Jurkat, Clone E6-1 (cell line): ENCODE measurements at regions not wholly inside any gene's neighbourhood (a gene's known extent, or its start where the extent isn't known, plus 50 kb on each side); places are given as distances from the start of the nearest gene placed in this dataset.

ENCODE experiments used
- DNase-seq: peaks from one replicate; pipeline ENCODE4 v3.0.0-alpha.2; 2011; ENCODE audit warnings: low read depth, low spot score
- H3K4me3 ChIP-seq: 2 replicates; pipeline ENCODE4 v1.5.1; 2011; ENCODE audit warnings: mild to moderate bottlenecking, low read length, control low read depth, moderate library complexity

DNA sequence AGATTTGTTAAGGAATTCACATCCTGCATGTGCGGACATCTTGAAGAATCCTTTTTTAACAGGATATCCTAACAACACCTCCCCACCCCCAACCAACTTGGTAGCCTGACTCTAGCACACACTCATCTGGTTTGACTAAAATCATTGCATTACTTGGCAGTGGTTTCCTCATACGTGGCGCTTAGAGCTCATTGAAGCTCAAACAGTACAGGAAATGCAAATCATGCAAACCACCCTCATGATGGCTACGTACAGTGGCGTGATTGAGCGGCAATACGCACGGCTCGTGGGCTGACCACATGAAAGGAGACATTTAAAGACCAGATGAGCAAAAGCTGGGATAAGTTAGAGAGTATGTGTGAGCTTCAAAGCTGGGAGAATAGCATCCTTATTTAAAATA is 336.2 kb downstream of the ZEB2 start:
- no peak overlapping the region; the same call in 1 of the 2 replicates for H3K4me3 ChIP-seq
- DNase-seq = peak; percentile 96

DNA sequence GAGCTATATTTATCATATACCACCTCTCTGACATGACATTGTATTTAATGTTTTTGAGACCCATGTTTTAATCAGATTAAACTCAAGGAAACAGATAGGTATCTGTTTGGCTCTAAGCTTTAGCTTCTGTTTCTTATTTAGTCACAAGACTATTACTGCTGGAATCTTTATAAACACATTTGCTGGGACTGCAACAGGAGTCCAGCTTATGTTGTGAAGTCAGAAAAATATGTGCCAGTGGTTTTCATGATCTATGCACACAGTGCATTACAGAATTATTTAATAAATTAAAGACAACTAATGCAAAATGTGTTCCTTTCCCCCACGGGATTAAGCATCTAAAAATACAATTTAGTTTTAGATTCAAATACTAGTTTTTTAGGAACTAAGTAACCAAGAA is 338.9 kb downstream of the ZEB2 start:
- no peak for DNase-seq
- no peak overlapping the region for H3K4me3 ChIP-seq

DNA sequence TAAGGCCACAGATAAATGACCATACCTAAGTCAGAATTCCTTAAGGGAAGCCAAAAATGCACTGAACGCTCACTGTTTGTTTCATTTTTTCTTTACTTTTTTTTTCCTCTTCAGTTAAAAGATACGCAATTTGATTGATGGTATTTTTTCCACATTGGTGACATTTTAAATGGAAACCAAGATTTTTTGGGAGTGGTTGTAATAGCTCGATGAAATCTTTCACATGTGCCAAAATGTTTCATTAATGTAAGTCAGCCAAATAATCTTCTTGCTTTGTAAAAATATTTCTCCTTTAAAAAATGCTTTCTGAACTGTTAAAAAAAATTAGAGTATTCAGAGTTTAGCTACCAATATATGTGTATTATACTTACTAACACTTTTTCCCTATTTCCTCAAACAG is 339.8 kb downstream of the ZEB2 start:
- no peak overlapping the region for H3K4me3 ChIP-seq
- no peak for DNase-seq

DNA sequence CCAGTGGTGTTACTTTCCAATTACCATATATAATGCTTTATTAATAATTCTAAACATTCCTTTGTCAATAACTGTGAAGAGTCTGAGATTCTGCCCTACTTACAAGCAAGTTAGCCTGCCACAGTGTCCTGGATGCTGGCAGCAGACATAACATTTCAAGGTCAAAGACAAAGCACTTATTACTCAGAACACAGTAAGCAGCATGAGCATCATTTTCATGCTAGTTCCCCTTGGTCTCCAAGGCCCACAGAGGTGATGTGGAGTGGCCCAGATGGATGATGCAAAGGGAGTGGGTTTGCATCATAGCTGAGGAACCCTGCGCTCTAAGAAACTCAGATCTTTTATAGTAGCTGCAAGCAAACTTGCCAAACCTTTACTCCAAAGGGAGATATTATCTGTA is 349.7 kb downstream of the ZEB2 start:
- H3K4me3 ChIP-seq = no peak overlapping the region
- DNase-seq = no peak

DNA sequence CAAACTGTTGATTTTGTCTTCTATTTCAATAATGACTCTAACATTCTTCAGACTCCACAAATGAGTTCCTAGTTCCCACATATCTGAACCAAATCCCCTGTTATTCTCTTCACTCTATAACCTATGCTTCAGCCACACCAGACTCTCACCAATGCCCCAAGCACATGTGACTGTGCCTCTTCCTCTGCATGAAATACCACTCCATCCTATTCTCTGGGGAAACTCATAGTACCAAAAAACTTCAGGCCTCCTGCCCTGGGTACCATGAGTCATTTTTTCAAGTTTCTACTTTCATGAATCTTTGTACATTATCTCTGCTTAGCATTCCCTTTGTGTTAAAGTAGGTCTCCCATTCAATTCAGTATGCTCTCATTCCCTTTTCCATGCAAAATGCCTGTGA is 353.2 kb downstream of the ZEB2 start:
- DNase-seq = no peak

DNA sequence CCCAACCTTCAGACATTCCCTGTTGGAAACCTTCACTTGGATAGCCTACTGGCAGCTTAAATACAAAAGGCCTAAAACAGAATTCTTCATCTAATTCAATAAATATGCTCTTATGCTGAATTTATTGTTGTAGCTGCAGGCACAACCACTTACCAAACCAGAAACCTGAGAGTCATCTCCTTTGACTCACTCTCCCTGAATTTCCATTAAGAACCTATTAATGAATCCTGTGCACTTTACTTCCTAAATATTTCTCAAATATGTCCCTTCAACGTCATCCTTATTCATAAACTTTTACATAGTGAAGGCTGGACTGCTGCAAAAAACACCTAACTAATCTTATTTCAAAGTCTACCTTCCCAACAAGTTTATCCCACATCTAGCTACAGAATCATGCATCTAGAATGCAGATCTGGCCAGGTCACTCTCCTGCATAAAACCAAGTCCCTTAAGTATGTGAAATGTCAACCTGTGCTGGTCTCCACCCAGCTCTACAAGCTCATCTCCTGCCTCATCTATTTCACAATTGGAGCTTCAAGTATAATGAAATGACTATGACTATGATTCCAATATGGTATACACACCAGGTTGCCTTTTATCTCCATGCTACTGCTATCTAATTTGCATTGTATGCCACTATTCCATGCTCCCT is 354.2 kb downstream of the ZEB2 start:
- DNase-seq = no peak

More for the DNA sequence above, 353.2 kb downstream of the ZEB2 start:
- no peak overlapping the region for H3K4me3 ChIP-seq

DNA sequence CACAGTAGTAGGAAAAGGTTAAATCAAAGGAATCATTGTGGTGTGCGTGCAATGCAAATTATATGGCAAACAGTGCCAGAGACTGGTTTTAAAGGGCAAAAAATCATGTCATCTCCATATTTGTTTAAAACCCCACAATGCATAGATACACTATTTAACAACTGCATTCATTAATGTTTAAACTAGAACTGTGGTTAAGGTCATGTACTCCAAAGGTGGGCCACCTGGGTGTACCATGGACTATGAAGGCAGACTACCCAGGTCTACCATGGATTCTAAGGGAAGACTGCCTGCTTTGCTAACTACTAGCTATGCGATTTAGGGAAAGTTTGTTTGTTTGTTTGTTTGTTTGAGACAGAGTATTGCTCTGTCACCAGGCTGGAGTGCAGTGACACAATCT is 356.3 kb downstream of the ZEB2 start:
- no peak for DNase-seq
- no peak overlapping the region for H3K4me3 ChIP-seq

More for the DNA sequence above, 354.2 kb downstream of the ZEB2 start:
- no peak overlapping the region for H3K4me3 ChIP-seq

DNA sequence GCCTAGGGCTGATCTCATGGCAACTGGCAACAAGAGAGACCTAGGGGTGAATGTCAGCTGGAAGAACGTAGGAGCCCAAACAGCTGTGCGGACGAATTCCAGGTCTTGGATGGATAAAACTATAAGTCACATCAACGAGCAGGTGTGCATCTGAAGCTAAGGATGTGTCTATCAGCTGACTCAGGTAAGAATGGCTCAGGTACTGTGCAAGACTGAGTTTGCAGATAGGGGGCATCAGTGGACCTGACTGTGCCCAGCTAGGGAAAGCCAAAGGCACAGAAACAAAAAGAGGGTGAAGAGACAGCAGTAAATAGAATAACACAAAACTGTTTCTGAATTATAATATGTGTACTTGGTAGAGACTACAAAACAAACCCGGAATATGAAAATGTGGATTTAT is 357.3 kb downstream of the ZEB2 start:
- H3K4me3 ChIP-seq = no peak overlapping the region
- peak; percentile 14 for DNase-seq

DNA sequence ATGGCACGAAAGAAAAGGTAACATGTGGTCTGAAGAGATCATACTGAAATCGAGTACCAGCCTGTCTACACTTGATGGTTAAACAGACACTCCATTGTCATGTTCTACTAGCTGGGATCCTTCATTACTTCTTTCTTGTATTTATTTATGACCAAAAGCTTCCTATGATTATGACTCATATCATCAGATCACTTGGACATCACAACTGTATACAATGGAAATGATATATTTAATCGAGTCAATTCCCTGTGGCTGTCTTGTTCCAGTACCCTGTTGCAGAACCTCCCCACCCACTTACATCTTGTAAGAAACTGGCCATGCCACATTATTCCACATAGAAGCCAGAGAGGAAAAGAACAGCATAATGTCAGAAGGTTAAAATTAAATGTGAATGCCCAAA is 358.9 kb downstream of the ZEB2 start:
- no peak for DNase-seq
- no peak overlapping the region for H3K4me3 ChIP-seq

DNA sequence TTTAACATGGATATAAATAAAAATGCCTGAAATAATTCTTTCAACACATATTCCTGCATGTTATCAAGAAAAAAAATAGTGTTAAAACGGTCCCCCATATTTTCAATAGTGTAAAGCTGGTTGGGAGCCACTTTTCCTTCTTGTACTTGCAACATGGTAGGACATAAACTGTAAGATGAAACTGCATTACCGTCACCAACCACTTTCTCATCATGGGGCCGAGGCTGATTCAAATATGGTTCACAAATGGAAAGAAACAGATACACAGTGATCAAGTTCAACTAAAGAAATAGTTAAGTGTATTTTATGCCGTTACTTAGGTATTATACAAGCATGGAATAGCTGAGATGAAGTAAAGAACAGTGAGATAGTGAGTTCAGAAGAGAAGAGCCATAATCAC is 360.7 kb downstream of the ZEB2 start:
- DNase-seq = peak; percentile 10
- H3K4me3 ChIP-seq = no peak overlapping the region

DNA sequence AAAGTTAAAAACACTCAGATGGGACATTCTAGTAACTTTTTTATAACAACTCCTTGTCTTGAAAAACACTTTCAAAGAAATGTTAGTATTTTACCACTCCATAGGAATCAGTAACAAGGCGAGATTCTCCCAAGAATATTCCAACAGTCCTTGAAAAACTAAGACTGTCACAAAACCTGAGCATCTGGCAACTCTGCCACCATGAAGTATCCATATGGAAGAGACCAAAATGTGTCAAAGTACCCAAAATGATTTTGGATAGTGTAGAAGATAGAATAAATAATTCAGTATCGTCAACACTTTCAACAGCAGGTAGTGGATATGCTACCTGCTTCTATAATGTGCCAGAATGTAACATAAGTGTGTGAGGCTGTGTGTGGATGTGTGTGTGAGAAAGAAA is 361.8 kb downstream of the ZEB2 start:
- no peak overlapping the region for H3K4me3 ChIP-seq
- DNase-seq = no peak

DNA sequence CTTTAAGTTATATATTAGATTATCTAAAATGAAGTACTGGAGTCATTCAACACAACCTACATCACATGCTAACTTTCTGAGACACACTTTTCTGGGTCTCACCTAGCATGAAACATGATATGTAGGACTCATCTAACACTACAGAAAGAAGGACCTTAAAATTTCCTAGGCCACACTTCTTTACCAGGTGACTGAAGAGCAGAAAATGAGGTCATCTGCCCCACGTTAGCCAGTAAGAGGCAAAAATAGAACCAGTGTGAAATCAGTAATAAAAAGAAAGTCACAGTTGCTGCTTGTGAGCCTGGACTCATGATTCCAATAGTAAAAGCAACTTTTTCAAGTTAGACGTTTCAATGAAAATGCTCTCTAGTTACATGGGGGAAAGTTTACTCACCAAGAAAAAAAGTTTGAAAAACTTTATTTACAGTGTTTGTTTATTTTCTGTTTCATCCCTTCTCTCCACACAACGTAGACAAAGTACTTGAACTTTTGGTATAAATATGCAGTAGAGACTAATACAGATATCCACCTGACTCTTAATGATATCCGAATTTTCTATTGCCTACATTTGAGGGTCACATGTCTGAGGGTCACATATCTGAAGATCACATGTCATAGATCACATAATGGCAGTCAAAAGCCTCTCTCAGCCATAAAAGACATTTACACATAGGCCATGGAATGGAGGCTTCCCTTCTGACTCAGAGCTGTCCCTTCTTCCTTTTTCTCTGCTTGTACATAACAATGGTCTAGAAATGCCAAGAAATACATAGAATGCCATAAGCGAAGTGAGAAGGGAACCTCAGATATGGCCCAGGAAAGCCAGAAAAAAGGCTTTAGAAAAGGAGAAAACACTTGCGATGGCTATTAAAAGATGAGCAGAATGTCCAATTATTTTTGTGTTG is 362.9 kb downstream of the ZEB2 start:
- no peak overlapping the region for H3K4me3 ChIP-seq
- no peak for DNase-seq

DNA sequence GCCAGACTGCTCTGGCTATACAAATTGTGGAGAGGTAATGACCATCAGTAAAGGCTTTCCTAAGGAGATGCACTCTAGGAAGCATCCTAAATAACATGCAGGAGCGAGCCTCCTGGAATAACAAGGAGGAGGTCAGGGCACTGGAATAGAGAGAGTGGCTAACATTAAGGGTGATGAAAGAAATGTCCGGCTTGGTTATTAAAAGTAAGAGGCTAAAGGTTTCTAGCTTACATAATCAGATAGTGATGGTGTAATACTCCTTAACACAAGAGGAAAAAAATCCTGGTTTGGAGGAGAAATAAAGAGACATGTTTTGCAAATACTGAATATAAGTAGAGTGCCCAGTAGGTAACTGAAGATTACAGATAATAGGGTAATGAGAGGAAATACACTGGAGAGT is 365.7 kb downstream of the ZEB2 start:
- DNase-seq = no peak
- no peak overlapping the region for H3K4me3 ChIP-seq

DNA sequence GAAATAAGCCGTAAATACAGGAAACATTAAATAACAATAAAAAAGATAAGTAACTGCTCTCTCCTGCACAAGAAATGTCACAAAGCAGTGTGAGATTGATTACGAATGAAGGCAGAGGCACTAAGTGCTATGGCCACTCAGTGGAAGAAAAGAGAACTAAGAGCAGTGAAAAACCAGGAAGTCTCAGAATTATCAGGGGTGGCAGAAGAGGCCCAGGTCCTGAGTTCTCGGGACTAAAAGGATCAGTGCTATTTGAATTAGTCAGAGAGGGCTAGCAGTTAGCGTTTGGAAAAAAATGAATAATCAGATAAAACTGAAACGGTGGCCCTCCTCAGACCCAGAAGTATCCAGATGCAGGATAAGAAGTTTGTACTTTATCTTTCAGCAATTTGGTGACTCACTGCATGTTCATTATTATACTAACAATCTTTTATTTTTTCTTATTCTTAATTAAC is 367.1 kb downstream of the ZEB2 start:
- H3K4me3 ChIP-seq = no peak overlapping the region
- no peak for DNase-seq

DNA sequence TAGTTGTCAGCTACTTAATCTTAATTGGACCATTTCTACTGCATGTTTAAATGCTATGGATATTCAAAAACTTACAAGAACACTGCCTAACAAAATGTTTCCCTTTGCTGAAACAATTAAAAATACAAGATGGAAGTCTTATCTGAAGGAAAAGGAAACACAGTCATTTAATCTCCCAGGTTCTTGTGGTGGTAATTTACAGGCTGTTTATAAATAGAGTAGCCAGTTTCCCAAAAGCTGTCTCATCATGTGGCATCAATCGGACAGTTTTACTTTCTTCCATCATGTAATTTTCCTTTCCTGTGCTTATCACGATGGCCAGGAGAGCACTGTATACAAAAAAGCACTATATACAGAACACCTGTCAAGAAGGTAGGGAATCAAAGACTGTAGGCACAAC is 368.1 kb downstream of the ZEB2 start:
- no peak overlapping the region for H3K4me3 ChIP-seq
- DNase-seq = no peak

DNA sequence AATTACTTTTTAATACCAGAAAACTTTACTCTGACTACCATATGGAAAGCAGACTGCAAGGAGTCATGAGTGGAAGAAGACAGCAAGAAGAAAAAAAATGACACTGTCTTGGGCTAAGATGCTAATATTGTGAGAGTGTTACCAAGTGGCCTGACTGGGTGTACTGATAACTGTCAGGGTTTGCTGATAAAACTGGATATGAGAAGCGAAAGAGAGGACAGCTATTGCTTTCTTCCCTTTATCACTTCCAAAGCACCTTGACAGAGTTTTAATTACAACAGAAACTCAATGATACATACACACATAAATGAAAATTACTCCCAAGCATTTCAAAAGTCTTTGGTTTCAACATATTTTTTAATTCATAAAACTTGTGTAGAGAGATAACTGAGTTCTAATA is 368.5 kb downstream of the ZEB2 start:
- no peak for DNase-seq
- H3K4me3 ChIP-seq = no peak overlapping the region

DNA sequence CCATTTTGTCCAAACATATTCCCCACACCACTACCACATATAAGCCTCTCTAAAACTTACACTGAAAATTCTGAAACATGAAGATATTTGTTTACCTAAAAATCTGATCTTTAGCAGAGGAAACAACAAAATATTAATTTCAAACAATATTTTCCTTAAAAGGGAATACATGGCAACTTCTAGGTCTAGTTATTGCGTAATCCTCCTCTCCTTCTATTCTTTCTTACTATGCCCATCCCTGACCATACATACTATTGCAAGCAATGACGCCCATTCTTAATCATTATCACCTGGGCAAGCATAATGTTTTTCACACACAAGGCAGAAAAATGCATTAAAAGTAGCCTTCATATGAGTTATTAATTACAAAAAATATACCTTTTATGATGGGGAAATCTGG is 372.6 kb downstream of the ZEB2 start:
- DNase-seq = no peak
- H3K4me3 ChIP-seq = no peak overlapping the region

DNA sequence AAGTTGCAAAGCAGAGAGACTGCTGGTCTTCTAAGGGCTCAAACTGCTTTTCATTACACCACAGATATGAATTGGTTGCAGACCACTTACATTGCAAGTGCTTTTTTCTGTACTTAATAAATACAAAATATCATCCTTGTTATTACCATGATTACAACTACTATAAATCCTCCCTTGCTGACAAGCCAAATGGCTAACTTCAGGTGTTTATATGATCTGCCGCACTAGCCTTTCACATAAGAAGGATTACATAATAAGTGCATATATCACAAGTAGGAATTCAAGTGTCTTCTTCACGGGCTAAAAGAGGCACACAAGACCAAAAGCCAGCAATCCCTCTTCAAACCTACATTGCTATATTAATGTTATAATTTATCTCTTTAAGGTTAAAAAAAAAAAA is 373.0 kb downstream of the ZEB2 start:
- DNase-seq = no peak
- H3K4me3 ChIP-seq = no peak overlapping the region

DNA sequence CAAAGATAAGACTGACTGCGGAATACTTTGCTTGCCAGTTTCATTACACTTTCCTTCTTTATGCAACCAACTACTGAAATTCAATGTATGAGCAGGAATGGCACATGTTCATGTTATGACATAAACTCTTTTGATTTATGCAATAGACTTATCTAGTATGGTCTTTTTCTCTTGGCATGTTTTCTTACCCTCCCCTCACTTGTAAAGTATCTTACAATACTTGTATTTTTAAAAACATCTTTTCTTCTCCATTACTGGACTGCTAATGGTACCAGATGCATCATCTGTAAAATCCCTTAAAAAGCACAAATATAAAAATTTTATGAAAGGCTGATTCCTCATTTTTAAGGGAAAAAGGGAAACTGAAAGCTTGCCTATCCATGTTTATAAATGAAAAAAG is 373.8 kb downstream of the ZEB2 start:
- no peak for DNase-seq
- H3K4me3 ChIP-seq = no peak overlapping the region

DNA sequence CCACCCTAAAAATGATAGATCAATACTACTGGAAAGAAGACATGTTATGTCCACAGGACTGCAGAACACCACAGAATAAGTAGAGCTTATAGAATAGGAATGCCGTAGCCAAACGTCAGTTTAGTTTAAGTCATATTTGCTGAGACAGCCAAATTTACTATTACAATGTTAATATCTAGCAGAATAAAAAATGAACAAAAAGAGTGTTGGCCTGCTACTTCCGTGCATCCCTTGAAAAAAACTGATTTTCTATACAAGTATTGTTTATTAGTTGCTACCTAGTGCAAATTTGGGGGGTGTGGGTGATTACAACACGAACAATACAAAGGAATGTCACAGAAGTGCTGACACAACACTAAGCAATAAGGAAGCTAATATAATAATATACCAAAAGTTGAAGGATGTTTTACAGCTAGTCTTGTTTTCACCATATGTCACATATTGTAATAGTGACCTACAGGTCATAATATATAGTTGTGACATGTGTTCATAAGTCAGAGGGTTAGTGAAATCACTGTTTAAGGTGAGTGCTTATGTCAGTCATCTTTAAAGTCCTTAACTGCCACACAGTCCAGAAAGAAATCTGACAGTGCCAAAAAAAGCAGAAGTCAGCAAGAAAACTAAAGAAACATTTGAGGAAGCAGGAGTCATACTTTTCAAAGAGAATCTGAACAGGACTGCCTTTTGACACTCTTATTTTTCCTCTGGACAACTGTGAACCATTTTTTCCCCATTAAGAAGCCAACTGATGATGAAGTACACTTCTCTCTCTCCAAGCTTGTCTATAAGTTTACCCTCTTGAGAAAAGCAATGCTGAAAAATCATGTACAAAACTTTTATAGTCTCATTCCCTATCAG is 376.4 kb downstream of the ZEB2 start:
- H3K4me3 ChIP-seq = no peak overlapping the region
- DNase-seq = no peak
